Mesothelial cell of epicardium (in vitro differentiated cells): ENCODE measurements at regions not wholly inside any gene's neighbourhood (a gene's known extent, or its start where the extent isn't known, plus 50 kb on each side); places are given as distances from the start of the nearest gene placed in this dataset.

Source experiments
- DNase-seq, 2 experiments: peaks; one replicate each; pipeline ENCODE4 v3.0.0; 2021; ENCODE audit warnings: low spot score in 2 of 2; ENCODE audit not compliant: unreplicated experiment in 2 of 2
- H3K27ac Mint-ChIP-seq: 2 replicates; pipeline ENCODE4 v1.8.0; 2021; ENCODE audit warnings: mixed read lengths
- H3K27me3 Mint-ChIP-seq: 2 replicates; pipeline ENCODE4 v1.8.0; 2021; ENCODE audit warnings: low read depth, mixed read lengths
- H3K36me3 Mint-ChIP-seq: 2 replicates; pipeline ENCODE4 v1.8.0; 2021; ENCODE audit warnings: mixed read lengths
- H3K4me1 Mint-ChIP-seq: 2 replicates; pipeline ENCODE4 v1.8.0; 2021; ENCODE audit warnings: mixed read lengths
- H3K4me3 Mint-ChIP-seq: 2 replicates; pipeline ENCODE4 v1.8.0; 2021; ENCODE audit warnings: mild to moderate bottlenecking, moderate library complexity, mixed read lengths
- H3K9me3 Mint-ChIP-seq: 2 replicates; pipeline ENCODE4 v1.8.0; 2021; ENCODE audit warnings: mixed read lengths
- TF ChIP-seq, protein P1 (sequence below): fragments of 200-600 bp; sonication (generic); IDR thresholded peaks from one replicate; pipeline ENCODE4 v1.5.0; 2021; ENCODE audit warnings: antibody characterized with exemption; ENCODE audit not compliant: unreplicated experiment

DNA sequence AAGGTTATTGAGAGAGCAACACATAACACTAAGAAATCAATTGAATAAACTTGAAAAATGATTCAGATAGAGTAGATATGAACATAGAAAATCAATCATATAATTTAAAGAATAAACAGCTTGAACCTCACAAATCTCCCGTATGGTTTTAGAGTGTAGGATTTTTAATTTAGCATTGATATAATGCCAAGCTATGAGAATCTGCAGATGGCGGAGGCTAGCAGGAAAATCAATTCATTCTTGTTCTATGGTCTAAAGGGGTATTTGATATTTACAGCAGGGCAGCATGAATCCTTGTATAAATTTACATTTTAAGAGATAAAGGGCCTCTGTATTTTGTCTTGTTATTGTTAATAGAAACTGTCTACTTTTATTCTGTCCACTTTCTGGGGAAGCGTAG, 797.0 kb downstream of the GALR1 start:
- Mint-ChIP-seq H3K9me3 (peaks cover 16% of the 10 kb centered on the region), H3K27me3 (peaks cover 18% of the 10 kb centered on the region), H3K4me1 (no peaks in the 10 kb centered on the region), H3K4me3 (no peak overlapping the region), H3K36me3 (no peaks in the 10 kb centered on the region), H3K27ac (no peak overlapping the region)
- no peak for DNase-seq
- TF ChIP-seq, protein P1, sequence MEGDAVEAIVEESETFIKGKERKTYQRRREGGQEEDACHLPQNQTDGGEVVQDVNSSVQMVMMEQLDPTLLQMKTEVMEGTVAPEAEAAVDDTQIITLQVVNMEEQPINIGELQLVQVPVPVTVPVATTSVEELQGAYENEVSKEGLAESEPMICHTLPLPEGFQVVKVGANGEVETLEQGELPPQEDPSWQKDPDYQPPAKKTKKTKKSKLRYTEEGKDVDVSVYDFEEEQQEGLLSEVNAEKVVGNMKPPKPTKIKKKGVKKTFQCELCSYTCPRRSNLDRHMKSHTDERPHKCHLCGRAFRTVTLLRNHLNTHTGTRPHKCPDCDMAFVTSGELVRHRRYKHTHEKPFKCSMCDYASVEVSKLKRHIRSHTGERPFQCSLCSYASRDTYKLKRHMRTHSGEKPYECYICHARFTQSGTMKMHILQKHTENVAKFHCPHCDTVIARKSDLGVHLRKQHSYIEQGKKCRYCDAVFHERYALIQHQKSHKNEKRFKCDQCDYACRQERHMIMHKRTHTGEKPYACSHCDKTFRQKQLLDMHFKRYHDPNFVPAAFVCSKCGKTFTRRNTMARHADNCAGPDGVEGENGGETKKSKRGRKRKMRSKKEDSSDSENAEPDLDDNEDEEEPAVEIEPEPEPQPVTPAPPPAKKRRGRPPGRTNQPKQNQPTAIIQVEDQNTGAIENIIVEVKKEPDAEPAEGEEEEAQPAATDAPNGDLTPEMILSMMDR, result no peak

DNA sequence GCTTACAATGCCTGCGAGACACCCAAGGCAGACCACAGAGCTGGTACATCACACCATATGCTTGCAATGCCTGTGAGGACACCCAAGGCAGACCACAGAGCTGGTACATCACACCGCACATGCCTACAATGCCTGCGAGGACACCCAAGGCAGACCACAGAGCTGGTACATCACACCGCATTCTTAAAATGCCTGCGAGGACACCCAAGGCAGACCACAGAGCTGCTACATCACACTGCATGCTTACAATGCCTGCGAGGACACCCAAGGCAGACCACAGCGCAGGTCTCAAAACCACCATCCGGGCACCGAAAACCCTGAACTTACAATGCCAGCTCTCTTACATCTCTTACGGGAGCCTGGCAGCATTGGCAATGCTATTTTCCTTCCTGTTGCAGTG, 799.6 kb downstream of the GALR1 start:
- H3K27me3 Mint-ChIP-seq, result peaks cover 22% of the 10 kb centered on the region
- H3K4me1 Mint-ChIP-seq, result no peaks in the 10 kb centered on the region
- no peaks in the 10 kb centered on the region for H3K36me3 Mint-ChIP-seq
- no peak overlapping the region for H3K27ac Mint-ChIP-seq
- DNase-seq, result no peak
- TF ChIP-seq, protein P1, result no peak
- no peak overlapping the region for H3K4me3 Mint-ChIP-seq
- no peaks in the 10 kb centered on the region for H3K9me3 Mint-ChIP-seq

GRCh38 chr18:78054801-78055200, 805.2 kb downstream of the GALR1 start:
- Mint-ChIP-seq H3K27ac (no peak overlapping the region), H3K4me1 (no peaks in the 10 kb centered on the region), H3K36me3 (no peaks in the 10 kb centered on the region), H3K4me3 (no peak overlapping the region), H3K27me3 (peaks cover 13% of the 10 kb centered on the region), H3K9me3 (no peaks in the 10 kb centered on the region)
- TF ChIP-seq, protein P1, result no peak
- no peak for DNase-seq

DNA sequence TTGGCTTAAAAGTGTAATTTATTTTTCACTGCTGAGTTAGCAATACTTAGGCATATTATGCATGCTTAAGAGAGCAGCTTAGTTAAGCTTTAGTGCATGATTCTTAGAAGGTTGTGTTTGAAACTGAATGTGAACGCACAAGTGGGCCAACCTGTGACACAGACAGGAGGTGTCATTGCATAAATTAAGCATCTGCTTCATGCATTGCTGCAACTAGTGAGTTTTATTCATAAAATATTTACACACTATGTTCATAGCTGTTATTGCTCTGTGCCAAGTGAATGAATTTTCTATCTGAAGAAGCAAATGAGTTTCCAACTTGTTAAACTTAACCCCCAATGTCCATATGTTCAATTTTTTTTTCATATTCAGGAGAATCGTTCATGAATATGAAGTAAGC, 806.4 kb downstream of the GALR1 start:
- DNase-seq, result no peak
- Mint-ChIP-seq H3K36me3 (no peaks in the 10 kb centered on the region), H3K27ac (no peak overlapping the region), H3K4me1 (no peaks in the 10 kb centered on the region), H3K9me3 (no peaks in the 10 kb centered on the region), H3K4me3 (no peak overlapping the region), H3K27me3 (peaks cover 11% of the 10 kb centered on the region)
- TF ChIP-seq, protein P1, result no peak

- Mint-ChIP-seq H3K4me1 (no peaks in the 10 kb centered on the region), H3K9me3 (peaks cover 13% of the 10 kb centered on the region), H3K27me3 (peaks cover 25% of the 10 kb centered on the region)
Observed at GRCh38 chr18:78069784-78070664, 820.4 kb downstream of the GALR1 start.

More at GRCh38 chr18:78069784-78070664, 820.4 kb downstream of the GALR1 start:
- Mint-ChIP-seq H3K27ac (no peak overlapping the region), H3K36me3 (no peaks in the 10 kb centered on the region), H3K4me3 (no peak overlapping the region)
- no peak for DNase-seq
- TF ChIP-seq, protein P1, result no peak
